Neural progenitor cell (in vitro differentiated cells): ENCODE measurements at regions not wholly inside any gene's neighbourhood (a gene's known extent, or its start where the extent isn't known, plus 50 kb on each side); places are given as distances from the start of the nearest gene placed in this dataset.

Source experiments
- DNase-seq: peaks from one replicate; pipeline ENCODE4 v3.0.0-alpha.2; 2016; ENCODE audit warnings: low spot score
- H2AFZ ChIP-seq: fragments of 200-600 bp; sonication (generic); replicated peaks from 2 replicates; pipeline ENCODE4 v1.6.1; 2016; ENCODE audit warnings: antibody characterized with exemption
- H3F3A ChIP-seq: fragments of 200-600 bp; sonication (generic); 2 replicates; pipeline ENCODE4 v1.6.1; 2016; ENCODE audit warnings: antibody characterized with exemption, low read depth
- H3K27ac ChIP-seq: fragments of 200-600 bp; sonication (generic); 2 replicates; pipeline ENCODE4 v1.5.1; 2016; ENCODE audit warnings: mild to moderate bottlenecking
- H3K27me3 ChIP-seq: fragments of 200-600 bp; sonication (generic); 2 replicates; pipeline ENCODE4 v1.6.1; 2016; ENCODE audit warnings: mild to moderate bottlenecking, moderate library complexity
- H3K36me3 ChIP-seq: fragments of 200-600 bp; sonication (generic); 2 replicates; pipeline ENCODE4 v1.5.1; 2016
- H3K4me1 ChIP-seq: fragments of 200-600 bp; sonication (generic); 2 replicates; pipeline ENCODE4 v1.6.1; 2016; ENCODE audit warnings: mixed run types
- H3K4me2 ChIP-seq: fragments of 200-600 bp; sonication (generic); 2 replicates; pipeline ENCODE4 v1.6.1; 2016
- H3K4me3 ChIP-seq: fragments of 200-600 bp; sonication (generic); 2 replicates; pipeline ENCODE4 v1.5.1; 2016
- H3K79me2 ChIP-seq: fragments of 200-600 bp; sonication (generic); 2 replicates; pipeline ENCODE4 v1.6.1; 2016; ENCODE audit warnings: low read depth
- H3K9ac ChIP-seq: fragments of 200-600 bp; sonication (generic); 2 replicates; pipeline ENCODE4 v1.6.1; 2016
- H3K9me3 ChIP-seq: fragments of 200-600 bp; sonication (generic); 2 replicates; pipeline ENCODE4 v1.5.1; 2016; ENCODE audit warnings: low read depth
- H4K20me1 ChIP-seq: fragments of 200-600 bp; sonication (generic); 2 replicates; pipeline ENCODE4 v1.6.1; 2016; ENCODE audit warnings: low read depth
- H3K27ac Mint-ChIP-seq: 3 replicates; pipeline ENCODE4 v1.8.0; 2021; ENCODE audit warnings: mixed read lengths
- H3K27me3 Mint-ChIP-seq: 2 replicates; pipeline ENCODE4 v1.8.0; 2022; ENCODE audit warnings: low read depth, mild to moderate bottlenecking, inconsistent platforms, moderate library complexity, mixed read lengths; ENCODE audit not compliant: insufficient read depth
- H3K36me3 Mint-ChIP-seq: 3 replicates; pipeline ENCODE4 v1.8.0; 2021; ENCODE audit warnings: mixed read lengths
- H3K4me1 Mint-ChIP-seq: 3 replicates; pipeline ENCODE4 v1.8.0; 2021; ENCODE audit warnings: mixed read lengths
- H3K4me3 Mint-ChIP-seq: 3 replicates; pipeline ENCODE4 v1.8.0; 2021; ENCODE audit warnings: mild to moderate bottlenecking, moderate library complexity, mixed read lengths
- H3K9me3 Mint-ChIP-seq: 3 replicates; pipeline ENCODE4 v1.8.0; 2020; ENCODE audit warnings: mixed read lengths
- EZH2 ChIP-seq: fragments of 200-600 bp; sonication (generic); IDR thresholded peaks from 2 replicates; pipeline ENCODE4 v1.6.1; 2017; ENCODE audit warnings: antibody characterized with exemption, mild to moderate bottlenecking, moderate library complexity
- EZH2phosphoT487 ChIP-seq: fragments of 200-600 bp; sonication (generic); IDR thresholded peaks from 2 replicates; pipeline ENCODE4 v1.6.1; 2017; ENCODE audit warnings: antibody characterized with exemption
- TF ChIP-seq, protein P1 (sequence below): fragments of 200-600 bp; sonication (generic); IDR thresholded peaks from 2 replicates; pipeline ENCODE4 v1.5.1; 2017; ENCODE audit warnings: antibody characterized with exemption, mild to moderate bottlenecking

DNA sequence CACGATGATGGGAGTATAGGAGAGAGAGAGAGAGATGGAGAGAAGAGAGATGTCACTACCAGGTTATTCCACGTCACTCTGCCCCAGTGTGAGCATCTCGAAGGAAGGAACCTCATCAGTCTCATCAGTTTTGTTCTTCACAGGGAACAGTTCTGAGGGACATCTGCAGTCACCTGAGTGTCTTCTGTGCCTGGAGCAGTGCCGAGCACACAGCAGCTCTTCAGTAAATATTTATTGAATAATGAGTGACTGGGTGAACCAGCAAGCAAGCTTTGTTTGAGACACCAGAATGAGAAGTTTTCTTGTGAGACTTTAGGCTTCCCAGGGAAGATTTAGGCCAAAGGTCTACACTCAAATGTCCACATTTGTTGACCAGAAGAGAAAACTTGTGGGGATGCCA is 142.4 kb upstream of the IRX3 start:
- Histone ChIP-seq H3K9ac (no peak overlapping the region), H3K36me3 (no peaks in the 10 kb centered on the region), H3K4me3 (no peak overlapping the region), H3K79me2 (no peaks in the 10 kb centered on the region), H3K4me2 (no peak overlapping the region), H4K20me1 (peaks cover 5% of the 10 kb centered on the region), H3F3A (peaks cover 33% of the 10 kb centered on the region), H3K27ac (no peak overlapping the region), H2AFZ (no peak overlapping the region), H3K4me1 (peaks cover 20% of the 10 kb centered on the region), H3K9me3 (no peaks in the 10 kb centered on the region), H3K27me3 (peaks cover 65% of the 10 kb centered on the region)
- Mint-ChIP-seq H3K27ac (no peak overlapping the region), H3K27me3 (peaks cover 24% of the 10 kb centered on the region), H3K9me3 (peaks cover 18% of the 10 kb centered on the region), H3K4me1 (peaks cover 28% of the 10 kb centered on the region), H3K36me3 (peaks cover 5% of the 10 kb centered on the region), H3K4me3 (no peak overlapping the region)
- TF ChIP-seq EZH2phosphoT487 (no peak), EZH2 (no peak)
- TF ChIP-seq, protein P1, sequence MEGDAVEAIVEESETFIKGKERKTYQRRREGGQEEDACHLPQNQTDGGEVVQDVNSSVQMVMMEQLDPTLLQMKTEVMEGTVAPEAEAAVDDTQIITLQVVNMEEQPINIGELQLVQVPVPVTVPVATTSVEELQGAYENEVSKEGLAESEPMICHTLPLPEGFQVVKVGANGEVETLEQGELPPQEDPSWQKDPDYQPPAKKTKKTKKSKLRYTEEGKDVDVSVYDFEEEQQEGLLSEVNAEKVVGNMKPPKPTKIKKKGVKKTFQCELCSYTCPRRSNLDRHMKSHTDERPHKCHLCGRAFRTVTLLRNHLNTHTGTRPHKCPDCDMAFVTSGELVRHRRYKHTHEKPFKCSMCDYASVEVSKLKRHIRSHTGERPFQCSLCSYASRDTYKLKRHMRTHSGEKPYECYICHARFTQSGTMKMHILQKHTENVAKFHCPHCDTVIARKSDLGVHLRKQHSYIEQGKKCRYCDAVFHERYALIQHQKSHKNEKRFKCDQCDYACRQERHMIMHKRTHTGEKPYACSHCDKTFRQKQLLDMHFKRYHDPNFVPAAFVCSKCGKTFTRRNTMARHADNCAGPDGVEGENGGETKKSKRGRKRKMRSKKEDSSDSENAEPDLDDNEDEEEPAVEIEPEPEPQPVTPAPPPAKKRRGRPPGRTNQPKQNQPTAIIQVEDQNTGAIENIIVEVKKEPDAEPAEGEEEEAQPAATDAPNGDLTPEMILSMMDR: no peak
- no peak for DNase-seq

DNA sequence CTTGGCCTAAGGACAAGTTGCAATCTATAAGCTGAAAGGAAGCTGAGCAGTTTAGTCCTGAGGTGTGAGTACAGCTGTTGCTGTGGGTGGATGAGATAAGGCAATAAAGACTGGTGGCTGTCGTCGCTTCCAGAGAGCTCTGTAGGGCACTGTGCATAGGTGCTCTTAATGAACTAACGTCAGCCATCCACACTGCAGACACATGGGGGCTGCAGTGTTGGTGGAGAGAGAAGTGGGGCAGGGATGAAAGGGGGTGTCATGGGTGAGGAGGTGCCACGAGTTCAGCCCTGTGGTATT is 139.9 kb upstream of the IRX3 start:
- no peaks in the 10 kb centered on the region for H3K36me3 ChIP-seq
- no peaks in the 10 kb centered on the region for H3K79me2 ChIP-seq
- no peak overlapping the region for H3K27ac ChIP-seq
- peaks cover 26% of the 10 kb centered on the region for H3K27me3 Mint-ChIP-seq
- peaks cover 21% of the 10 kb centered on the region for H3F3A ChIP-seq
- no peak for DNase-seq
- H3K4me2 ChIP-seq: no peak overlapping the region
- H3K9me3 Mint-ChIP-seq: peaks cover 18% of the 10 kb centered on the region
- no peak overlapping the region for H3K27ac Mint-ChIP-seq
- H3K9ac ChIP-seq: no peak overlapping the region
- H3K4me1 ChIP-seq: peaks cover 10% of the 10 kb centered on the region
- H3K4me3 ChIP-seq: no peak overlapping the region
- no peak overlapping the region for H3K4me3 Mint-ChIP-seq
- H3K27me3 ChIP-seq: peaks cover 56% of the 10 kb centered on the region
- H2AFZ ChIP-seq: no peak overlapping the region
- H3K9me3 ChIP-seq: no peaks in the 10 kb centered on the region
- peaks cover 5% of the 10 kb centered on the region for H3K36me3 Mint-ChIP-seq
- TF ChIP-seq EZH2phosphoT487 (no peak), EZH2 (no peak)
- TF ChIP-seq, protein P1: no peak
- peaks cover 5% of the 10 kb centered on the region for H4K20me1 ChIP-seq
- H3K4me1 Mint-ChIP-seq: peaks cover 18% of the 10 kb centered on the region

DNA sequence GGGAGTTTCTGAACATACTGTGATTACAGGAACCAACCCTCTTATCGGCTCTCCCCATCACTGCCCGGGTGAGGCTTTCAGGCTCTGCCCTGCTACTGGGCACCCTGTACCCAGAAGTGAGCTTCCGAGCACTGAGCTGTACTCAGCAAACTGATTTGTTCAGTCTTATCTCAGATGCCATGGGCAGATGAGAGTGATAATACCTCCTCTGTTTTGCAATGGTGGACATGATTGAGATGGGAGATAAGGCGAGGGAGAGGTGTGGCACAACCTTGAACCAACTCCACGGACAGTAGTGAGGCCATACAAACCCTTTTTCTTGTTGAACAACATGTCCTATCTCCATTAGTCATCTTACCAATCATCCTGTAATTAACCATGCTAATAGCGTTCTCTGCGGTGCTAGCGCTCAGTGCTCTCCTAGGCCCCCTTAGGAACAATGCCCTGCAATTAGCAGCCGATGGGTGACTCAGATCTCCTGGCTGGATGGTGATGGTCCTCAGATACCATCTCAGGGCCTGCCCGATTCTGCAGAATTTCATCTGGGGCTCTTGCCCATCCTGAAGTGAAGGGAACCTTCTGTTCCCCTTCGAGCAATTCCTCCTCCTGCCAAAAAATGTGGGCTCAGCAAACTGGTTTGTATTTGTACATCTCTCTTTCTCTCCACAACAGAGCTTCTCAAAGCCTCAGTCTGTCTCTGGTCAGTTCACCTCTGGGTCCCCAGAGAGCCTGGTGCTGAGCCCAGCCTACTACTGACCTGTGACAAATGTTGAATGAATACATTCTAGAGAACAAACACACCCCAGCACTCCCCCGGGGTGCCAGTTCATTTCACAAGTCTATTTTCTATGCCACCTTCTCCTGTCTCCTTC is 139.3 kb upstream of the IRX3 start:
- H3K9me3 Mint-ChIP-seq: peaks cover 18% of the 10 kb centered on the region
- H3K4me2 ChIP-seq: no peak overlapping the region
- peaks cover 50% of the 10 kb centered on the region for H3K27me3 ChIP-seq
- no peak overlapping the region for H3K4me3 ChIP-seq
- peaks cover 3% of the 10 kb centered on the region for H4K20me1 ChIP-seq
- peaks cover 4% of the 10 kb centered on the region for H3K4me1 ChIP-seq
- no peak overlapping the region for H2AFZ ChIP-seq
- DNase-seq: no peak
- no peaks in the 10 kb centered on the region for H3K79me2 ChIP-seq
- H3K9ac ChIP-seq: no peak overlapping the region
- H3K36me3 ChIP-seq: no peaks in the 10 kb centered on the region
- peaks cover 5% of the 10 kb centered on the region for H3K36me3 Mint-ChIP-seq
- TF ChIP-seq EZH2: no peak
- peaks cover 24% of the 10 kb centered on the region for H3K27me3 Mint-ChIP-seq
- peaks cover 15% of the 10 kb centered on the region for H3F3A ChIP-seq
- no peak overlapping the region for H3K27ac Mint-ChIP-seq
- no peaks in the 10 kb centered on the region for H3K9me3 ChIP-seq
- H3K4me1 Mint-ChIP-seq: peaks cover 13% of the 10 kb centered on the region
- H3K27ac ChIP-seq: no peak overlapping the region
- no peak overlapping the region for H3K4me3 Mint-ChIP-seq

DNA sequence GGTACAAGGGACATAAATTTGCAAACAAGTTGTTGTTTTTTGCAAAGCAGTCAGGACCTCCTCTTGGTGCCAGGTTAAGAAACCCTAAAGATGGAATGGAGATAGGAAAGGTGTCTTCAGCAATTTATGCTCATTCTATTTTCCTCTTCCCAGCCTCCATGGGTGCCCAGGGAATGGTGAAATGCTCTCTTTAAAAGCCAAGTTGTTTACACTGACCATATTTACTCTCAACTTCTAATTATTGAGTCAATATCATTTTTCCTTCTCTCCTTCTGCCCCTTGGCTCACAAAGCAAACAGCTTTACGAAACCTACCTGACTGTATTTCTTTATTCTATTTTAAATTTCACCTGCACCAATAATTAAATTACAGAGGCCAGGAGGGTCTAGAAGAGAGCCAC is 138.5 kb upstream of the IRX3 start:
- no peak overlapping the region for H2AFZ ChIP-seq
- H3K4me3 ChIP-seq: no peak overlapping the region
- H3K9ac ChIP-seq: no peak overlapping the region
- DNase-seq: no peak
- no peaks in the 10 kb centered on the region for H3K36me3 ChIP-seq
- H3K79me2 ChIP-seq: no peaks in the 10 kb centered on the region
- H3K4me1 Mint-ChIP-seq: peaks cover 4% of the 10 kb centered on the region
- no peak overlapping the region for H3K4me2 ChIP-seq
- H3K9me3 ChIP-seq: no peaks in the 10 kb centered on the region
- peaks cover 5% of the 10 kb centered on the region for H3K36me3 Mint-ChIP-seq
- H4K20me1 ChIP-seq: no peaks in the 10 kb centered on the region
- H3K9me3 Mint-ChIP-seq: peaks cover 17% of the 10 kb centered on the region
- peaks cover 24% of the 10 kb centered on the region for H3K27me3 Mint-ChIP-seq
- H3K4me3 Mint-ChIP-seq: no peak overlapping the region
- no peak overlapping the region for H3K27ac ChIP-seq
- no peak overlapping the region for H3K27ac Mint-ChIP-seq
- H3F3A ChIP-seq: peaks cover 6% of the 10 kb centered on the region
- H3K4me1 ChIP-seq: no peaks in the 10 kb centered on the region
- H3K27me3 ChIP-seq: peaks cover 47% of the 10 kb centered on the region
- TF ChIP-seq EZH2: no peak
- TF ChIP-seq, protein P1: no peak
- TF ChIP-seq EZH2phosphoT487: no peak
